HK-2 (cell line): ENCODE measurements at regions not wholly inside any gene's neighbourhood (a gene's known extent, or its start where the extent isn't known, plus 50 kb on each side); places are given as distances from the start of the nearest gene placed in this dataset.

Experiments
- DNase-seq: peaks from one replicate; pipeline ENCODE4 v3.0.0-alpha.2; 2018; ENCODE audit not compliant: unreplicated experiment

DNA sequence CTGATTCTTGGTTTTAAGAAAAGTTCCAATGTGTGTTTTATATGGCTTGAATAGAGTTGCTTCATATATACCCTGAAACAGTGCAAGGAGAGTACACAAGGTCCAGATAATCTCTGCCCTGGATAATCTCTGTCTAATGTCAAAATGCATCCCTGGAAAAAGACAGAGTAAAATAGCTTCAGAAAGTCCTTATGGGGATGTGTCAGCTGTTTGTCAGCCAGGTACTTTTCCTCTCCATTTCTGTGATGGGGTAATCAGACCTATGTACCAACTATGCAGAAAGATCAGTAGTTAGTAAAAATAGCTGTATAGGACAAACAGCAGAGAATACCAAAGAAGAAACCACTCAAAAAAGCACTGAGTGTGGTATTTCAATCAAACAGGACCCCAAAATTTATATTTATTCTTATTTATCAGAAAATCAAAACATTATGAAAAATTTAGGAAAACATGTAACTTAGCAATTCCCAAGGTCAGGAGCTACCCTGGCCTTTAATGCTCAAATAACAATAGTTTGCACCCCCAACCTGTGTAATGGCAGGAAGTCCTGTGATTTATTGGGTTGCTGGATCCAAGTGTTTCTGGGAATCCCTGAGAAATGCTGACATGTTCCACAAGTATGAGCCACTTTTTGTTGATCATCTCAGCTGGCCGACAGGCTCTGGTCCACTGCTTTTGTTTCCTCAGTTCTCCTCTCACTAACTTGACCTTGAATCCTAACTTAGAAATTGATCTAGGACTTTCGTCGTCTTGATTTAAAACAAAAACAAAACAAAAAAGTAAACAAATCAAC, 69.6 kb downstream of the MDH1 start:
- DNase-seq, result no peak

DNA sequence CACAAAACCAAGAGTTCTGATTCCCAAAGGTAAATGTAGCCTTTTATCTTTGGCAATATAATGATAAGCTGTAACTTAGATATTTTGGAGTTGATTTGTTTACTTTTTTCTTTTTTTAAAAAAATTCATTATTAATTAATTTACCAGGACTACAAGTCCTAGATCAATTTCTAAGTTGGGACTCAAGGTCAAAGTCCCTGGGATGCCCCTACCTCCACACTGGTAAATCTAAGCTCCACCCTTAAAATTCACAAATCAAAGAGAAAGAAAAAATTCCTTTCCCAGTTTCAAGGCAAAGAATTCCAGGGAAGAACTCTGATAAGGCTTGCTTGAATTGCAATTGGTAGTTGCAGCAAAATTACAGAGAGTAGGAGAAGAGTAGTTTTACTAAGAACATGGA, 71.3 kb downstream of the MDH1 start:
- DNase-seq, result no peak

DNA sequence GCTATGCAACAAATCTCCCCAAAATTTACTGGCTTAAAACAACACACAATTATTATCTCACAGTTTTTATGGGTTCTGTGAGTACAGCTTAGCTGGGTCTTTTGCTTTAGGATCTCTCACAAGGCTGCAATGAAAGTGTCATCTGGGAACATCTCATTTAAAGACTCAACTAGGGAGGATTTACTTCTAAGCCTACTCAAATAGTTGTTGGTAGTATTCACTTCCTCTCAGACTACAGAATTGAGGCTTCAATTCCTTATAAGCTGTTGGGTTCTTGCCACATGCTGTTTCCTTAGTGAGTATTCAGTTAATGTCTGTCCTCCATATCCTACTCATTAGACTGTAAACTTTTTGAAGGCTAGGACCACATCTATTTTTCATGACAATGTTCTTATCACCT, 72.3 kb downstream of the MDH1 start:
- DNase-seq, result no peak

DNA sequence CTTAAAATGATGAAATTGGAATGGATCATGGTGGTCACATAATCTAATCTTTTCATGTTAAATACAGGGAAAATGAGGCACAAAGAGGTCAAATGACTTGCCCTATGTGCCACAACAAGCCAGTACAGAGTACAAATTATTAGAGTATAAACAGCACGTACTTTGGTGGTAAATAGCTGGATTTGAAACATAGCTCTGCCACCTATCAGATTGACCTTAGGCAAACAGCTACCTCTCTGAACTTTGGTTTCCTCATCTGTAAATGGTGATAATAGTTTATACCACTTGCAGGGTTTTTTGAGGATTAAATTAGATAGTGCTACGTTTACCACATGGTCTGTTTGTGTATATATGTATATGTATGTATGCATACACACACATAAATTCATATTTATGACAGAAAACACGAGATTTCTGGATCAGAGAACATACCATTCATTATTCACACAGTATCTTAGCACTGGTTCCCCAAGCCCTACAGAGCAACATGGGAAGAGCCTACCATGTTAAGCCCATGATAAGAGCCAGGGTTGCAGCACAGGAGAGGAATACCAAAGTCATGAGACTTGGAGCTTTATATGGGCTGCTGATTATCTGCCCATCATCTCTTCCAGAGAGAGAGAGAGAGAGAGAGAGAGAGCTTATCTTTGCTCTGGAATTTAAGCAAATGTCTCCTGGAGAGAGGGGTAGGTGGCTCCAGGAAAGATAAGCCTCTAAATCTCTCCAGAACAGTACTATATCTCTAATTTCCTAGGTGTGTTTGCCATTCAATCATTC, 73.5 kb downstream of the MDH1 start:
- DNase-seq, result no peak

DNA sequence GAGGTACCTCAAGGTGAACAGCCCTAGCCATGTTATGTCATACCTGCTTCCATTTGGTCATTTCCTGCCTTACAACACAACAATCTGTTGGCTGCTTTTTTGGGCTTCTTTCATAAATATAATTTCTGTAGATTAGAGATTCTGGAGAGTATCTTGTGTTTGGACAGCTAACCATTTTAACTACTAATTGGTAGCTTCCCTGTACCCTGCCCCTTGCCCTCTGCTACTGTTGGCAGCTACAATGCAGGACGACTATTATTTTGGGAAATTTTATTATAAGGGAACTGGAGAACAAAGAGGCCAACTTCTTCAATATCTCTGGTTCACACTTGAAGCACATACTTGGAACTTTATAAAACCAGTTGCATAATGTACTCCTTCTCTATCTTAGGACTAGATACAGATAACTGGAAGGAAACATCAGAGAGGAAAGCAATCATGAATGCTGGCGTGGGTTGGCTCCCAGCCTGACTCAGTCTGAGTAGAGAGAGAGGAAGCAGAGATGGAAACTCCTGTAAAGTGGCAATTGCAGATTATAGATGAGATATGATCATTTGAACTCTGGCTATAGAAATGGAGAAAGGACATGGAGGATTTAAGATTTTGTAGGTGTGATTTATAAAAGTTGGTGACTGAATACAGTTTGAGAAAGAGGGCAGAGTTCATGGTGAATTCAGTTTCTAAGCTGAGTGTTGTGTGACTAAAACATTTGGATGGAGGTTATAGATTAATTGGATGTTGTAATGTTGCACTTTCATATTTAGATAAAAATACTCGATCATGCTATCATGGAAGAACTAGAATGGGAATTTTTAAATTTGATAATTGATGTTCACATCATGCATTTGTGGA, 74.5 kb downstream of the MDH1 start:
- no peak for DNase-seq

DNA sequence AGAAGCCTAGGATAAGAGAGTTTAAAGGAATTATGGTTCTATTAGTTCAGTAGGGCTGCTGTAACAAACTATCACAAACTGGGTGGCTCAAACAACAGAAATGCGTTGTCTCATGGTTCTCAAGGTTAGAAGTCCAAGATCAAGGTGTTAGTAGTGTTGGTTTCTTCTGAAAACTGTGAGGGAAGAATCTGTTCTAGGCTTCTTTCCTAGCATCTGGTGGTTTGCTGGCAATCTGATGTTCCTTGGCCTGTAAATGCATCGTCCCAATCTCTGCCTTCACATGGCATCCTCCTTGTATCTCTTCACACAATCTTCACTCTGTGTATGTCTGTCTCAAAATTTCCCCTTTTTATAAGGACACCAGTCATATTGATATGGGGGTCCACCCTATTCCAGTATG, 76.3 kb downstream of the MDH1 start:
- no peak for DNase-seq

DNA sequence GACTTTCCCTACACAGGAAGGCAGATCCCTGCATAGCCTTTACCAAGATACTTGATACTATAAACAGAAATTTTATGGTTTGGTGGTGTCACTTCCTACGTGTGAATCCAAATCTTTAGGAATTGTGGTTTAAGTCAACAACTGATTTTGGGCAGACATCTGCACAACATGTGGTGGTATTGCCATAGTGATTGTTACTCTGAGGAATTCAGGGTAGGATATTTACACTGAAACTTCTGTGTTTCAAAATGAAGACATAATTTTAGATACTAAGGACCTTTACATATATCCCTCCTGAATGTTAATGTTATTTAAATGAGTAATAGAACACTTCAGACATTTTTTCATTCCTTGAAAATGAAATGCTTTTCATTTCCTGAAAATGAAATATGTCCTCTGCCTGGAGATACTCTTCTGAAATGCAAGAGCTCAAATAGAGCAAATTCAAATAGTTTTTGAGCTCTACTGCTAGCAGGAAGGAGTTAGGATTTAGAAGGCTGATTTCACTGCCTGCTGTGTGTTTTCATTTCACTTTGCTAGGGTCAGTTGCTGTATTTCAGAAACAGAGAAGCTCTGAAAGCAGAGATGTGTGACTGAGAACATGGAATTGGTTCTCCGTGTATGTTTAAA, 77.2 kb downstream of the MDH1 start:
- DNase-seq, result no peak

DNA sequence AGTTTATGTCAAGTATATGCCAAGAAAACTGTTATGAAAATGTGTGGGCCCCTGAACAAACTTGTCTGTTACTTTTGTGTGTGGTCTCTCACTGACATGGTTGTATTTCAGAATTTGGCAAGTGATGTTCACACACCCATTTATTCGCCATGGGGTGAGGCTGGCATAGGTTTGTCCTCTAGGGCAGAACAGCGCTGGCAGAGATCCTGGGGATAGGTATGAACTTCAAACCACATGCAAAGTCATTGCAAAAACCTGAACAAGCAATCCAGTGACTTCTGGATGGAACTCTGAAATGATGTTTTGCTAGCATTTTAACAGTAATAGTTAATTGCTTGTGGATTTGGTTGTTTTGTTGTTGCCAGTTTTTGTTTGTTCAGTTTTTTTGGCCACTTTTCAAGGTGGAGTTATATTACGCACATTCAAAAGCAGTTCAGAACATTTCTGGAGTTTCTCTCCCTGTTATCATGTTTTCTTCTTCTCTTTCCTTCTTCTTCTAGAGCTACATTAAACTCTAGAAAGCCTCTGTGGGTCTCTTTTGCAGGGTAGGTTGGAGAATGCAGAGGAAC, 78.5 kb downstream of the MDH1 start:
- no peak for DNase-seq

DNA sequence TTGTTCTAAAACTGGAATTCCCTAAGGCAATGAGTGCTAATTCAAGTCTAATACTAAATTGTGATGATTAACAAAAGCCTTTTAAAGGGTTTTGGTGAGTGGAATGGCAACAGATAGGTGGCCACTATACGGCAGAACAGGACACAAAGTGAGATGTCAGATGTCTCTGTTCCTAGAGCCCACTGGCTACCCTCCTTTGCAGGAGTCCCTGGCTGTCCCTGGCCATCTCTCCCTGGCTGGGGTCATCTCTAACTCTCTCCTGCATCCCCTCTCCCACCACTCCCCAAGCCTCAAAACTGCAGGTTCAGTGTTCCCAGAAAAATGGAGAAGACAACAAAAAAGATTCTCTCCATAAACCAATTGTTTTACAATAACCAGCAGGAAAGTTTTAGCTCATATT, 79.2 kb downstream of the MDH1 start:
- DNase-seq, result no peak

DNA sequence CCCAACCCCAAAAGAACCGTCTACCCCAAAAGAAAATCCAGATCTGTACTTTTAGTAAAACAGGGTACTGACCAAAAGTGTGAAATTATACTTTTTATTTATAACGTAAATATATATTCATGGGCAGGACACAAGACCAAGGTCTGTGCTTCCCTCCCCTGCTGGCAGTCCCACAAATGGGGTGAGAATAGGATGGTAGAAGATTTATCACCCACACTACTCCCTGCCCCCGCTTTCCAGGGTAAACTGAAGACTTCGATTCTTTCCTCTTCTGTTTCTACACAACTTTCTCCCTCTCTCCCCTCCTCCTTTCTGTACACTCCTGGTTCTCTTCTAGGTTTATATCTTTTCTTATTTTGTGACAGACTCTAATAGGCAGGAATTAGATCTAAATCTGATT, 79.7 kb downstream of the MDH1 start:
- DNase-seq, result no peak

DNA sequence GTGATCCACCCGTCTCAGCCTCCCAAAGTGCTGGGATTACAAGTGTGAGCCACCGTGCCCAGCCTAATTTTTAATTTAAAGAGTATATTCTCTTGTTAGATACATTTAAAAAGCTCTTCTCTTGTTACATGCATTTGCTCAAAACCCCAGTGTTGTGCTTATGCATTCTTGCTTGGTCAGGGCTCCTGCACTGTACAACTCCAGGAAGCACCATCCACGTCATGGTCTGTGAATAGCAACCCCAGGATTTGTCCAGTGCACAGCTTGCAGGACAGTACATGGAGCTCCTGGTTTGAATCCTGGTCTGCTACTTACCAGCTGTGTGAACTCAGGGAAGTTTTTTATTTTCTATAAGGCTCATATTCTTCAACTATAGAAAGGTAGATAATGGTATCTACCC, 80.8 kb downstream of the MDH1 start:
- no peak for DNase-seq

DNA sequence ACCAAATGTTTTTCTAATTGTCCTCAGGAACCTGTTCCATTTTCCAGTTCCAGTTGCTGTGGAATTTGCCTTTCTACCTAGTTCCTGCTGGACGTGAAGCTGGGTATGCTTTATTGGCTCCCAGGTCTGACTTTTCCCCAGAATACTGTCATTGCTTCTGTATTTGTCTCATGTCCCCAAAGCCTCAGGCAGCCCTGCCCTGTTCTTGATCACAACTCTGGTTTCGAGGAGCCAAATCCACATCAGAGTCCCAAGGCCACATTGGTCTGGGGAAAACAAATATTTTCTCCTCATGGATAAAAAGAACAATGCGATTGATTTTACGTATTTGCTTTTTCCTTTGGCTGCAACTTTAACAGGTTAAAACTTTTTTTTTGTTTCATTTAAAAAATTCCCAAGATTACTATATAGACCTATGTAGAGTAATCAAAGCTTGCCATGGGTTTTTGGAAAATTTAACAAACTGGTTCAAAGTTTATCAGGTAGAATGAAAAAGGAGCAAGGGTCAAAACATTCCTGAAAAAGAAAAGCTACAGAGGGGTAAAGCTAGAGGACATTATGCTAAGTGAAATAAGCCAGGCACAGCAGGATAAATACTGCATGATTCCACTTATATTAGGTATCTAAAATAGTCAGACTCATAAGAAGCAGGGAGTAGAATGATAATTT, 85.2 kb downstream of the MDH1 start:
- DNase-seq, result no peak

DNA sequence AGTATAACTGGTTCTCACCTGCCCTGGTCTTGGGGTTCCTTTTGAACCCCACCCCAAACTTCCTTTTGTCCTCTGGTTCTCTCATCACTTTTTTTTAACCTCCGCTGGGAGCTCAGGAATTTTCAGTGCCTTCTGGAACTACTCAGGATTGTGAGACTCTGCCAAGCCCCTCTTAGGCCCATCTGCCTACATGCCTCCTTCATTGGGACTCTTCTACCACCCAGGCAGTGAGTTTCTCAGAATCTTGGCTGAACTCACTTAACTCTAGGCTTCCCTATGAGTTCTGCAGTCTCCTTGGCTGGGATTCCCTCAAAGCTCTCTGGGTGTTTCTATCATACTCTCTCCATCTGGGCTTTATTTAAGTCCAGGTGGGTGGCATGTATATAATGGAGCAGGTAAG, 86.3 kb downstream of the MDH1 start:
- DNase-seq, result no peak

DNA sequence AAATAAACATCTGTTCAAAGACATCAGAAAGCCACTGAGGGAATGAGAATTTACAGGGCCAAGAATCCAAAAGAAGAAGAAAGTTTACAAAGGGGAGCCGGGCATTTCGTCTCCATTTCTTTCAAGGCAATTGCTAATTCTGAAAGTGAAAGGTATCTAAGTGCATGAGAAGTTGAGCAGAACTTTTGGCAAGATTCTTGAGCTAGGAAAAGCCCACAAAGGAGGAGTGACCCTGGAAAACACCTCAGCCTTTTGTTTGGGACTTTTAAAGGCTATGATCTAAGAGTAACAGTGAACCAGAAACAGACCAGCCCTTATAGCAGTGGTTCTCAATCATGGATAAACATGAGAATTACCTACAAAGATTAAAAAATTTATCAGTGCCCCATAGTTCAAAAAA, 87.4 kb downstream of the MDH1 start:
- DNase-seq, result no peak

DNA sequence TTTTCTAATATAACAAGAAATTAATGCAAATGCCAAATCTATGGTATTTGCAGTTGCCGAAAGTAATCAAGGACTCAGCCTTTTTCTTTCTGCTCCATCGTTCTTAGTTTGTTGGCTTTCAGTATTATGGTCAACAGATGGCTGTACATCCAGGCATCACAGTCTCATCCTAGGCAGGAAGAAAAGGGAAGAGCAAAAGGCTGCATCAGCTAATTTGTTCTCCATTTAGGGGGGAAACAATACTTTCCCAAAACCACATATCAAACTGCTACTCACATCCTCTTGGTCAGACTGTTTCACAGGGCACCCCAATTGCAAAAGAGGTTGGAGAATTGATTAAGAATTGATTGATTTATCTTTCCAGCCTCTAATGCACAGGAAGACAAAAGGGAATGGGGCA, 89.3 kb downstream of the MDH1 start:
- no peak for DNase-seq

DNA sequence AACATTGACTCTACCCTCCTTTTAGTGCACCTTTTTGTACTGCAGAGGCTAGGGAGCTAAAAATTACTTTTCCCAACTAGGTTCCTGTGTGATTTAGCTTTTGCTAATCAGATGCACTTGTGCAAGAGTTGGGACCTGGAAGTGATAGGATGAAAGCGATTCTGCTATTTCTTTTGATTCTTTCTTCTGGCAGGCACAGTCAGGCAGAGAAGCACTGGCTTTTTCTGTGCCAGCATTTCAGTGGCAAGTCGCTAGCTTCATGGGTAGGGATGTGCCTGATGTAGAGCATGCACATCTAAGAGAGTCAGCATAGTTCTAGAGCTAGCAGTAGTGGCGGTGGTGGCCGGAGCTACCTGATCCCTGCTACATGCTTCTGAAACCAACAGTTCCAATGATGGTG, 89.8 kb downstream of the MDH1 start:
- DNase-seq, result no peak

DNA sequence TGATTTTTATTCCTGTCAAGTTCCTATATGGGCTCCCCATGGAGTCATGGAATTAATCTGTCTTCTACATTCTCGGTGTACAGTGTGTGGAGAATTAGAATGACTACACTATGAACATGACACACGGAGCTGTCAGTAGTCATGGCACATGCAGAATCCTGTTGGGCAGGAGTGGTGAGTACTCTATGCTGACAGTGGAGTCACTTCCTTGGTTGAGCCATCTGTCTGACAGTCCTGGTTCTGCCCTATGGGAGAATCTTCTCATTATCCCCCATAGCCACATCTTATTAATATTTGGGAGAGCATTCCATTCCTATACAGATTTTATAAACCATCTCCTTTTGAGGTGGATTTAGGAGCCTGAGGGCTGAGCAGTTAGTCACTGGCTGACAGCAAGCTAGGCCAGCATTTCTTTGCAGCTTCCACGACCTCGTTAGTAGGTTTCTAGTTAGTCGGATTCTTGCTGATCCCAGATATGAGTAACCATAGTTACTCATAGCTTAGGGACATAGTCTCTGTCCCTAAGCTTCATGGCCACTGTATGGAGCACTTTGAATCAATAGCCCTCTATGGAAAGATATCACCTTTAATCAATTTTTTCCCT, 90.6 kb downstream of the MDH1 start:
- no peak for DNase-seq

DNA sequence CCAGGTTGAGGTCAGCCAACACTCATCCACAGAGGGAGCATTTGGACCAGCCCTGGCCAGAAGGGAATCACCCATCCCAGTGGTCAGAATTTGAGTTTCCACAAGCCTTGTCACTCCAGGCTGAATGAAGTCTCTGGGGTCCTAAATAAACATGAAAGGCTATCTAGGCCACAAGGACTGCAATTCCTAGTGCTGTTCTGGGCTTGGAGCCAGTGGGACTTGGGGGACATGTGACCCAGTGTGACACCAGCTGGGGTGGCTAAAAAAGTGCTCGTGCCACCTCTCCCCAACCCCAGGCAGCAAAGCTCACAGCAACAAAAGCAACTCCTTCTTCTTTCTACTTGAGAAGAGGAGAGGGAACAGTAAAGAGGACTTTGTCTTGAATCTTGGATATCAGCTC, 91.7 kb downstream of the MDH1 start:
- no peak for DNase-seq

DNA sequence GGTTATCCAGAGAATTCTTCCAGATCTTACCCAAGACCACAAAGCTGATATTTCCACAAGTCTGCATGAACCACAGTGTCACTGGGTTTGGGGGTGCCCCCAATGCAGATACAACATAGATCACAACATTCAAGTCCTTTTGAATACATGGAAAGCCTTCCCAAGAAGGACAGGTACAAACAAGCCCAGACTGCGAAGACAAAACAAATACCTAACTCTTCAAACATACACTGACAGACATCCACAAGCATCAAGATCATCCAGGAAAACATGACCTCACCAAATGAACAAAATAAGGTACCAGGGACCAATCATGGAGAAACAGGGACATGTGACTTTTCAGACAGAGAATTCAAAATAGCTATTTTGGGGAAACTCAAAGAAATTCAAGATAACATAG, 93.1 kb downstream of the MDH1 start:
- DNase-seq, result no peak

DNA sequence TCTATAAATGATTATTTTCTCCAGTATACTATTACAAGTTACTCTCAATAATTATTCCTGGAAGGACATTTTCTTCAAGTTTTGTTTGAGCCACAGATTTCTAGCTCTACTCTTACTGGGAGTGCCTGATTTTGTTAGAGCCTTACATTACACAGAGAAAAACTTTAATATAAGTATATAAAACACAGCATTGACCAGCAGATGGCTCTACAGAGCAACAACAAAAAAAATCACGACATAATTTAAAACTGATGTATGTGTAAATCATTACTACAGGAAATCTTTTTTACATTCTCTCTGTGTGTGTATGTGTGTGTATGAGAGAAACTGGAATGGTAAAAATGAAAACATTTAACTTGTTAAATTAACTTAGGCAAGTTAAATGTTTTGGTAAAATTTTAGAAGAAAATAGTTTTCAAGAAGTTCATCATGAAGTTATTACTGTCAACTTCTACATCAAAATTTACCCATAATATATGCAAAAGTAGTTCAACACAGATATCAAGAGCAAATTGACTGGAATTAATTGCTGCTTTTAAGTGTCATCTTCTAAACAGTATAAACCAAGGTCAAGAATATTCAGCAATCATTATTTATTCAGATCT, 103.3 kb downstream of the MDH1 start:
- no peak for DNase-seq
